Mesodermal cell (in vitro differentiated cells): ENCODE measurements at regions not wholly inside any gene's neighbourhood (a gene's known extent, or its start where the extent isn't known, plus 50 kb on each side); places are given as distances from the start of the nearest gene placed in this dataset.

Source experiments
- H3K27ac ChIP-seq: 2 replicates; pipeline ENCODE4 v1.7.0; 2013; ENCODE audit warnings: mild to moderate bottlenecking, low read depth, low read length, moderate library complexity; ENCODE audit not compliant: severe bottlenecking
- H3K36me3 ChIP-seq: 2 replicates; pipeline ENCODE4 v1.7.1; 2013; ENCODE audit warnings: mild to moderate bottlenecking, low read length, moderate library complexity; ENCODE audit not compliant: control insufficient read depth, insufficient read depth
- H3K4me1 ChIP-seq: one replicate; pipeline ENCODE4 v1.7.1; 2013; ENCODE audit warnings: mild to moderate bottlenecking, low read length; ENCODE audit not compliant: insufficient read depth, control insufficient read depth, poor library complexity, severe bottlenecking
- H3K4me3 ChIP-seq: 2 replicates; pipeline ENCODE4 v1.7.0; 2013; ENCODE audit warnings: low read length, control low read depth, mild to moderate bottlenecking; ENCODE audit not compliant: insufficient read depth, poor library complexity, severe bottlenecking; ENCODE audit errors: extremely low read depth
- H3K9me3 ChIP-seq: 2 replicates; pipeline ENCODE4 v1.7.1; 2013; ENCODE audit warnings: mild to moderate bottlenecking, low read length, moderate library complexity; ENCODE audit not compliant: control insufficient read depth
- WGBS, 2 experiments: methylation state at CpG; one replicate each; pipeline ENCODE4 v1.1.5; 2013; ENCODE audit warnings: missing lambda C conversion rate in 2 of 2; ENCODE audit not compliant: insufficient coverage in 2 of 2; 5-methylcytosine and 5-hydroxymethylcytosine counted together

DNA sequence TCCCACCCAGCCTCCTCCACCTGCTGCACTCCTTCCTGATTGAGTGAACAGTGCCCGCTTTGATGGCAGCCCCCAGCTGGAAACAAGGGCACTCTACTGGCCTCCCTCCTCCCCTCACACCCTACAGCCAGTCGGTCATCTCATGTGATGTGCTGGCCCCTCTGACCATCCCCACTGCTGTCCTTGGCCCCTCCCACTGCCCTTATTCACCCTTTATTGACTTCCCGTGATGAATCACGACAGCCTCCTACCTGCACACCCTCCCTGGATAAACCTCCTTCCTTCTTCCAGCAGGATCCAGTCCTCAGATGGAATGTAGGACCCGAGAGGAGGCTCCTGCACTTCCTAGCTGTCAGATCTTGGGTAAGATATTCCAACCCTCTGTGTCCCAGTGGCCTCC, 186.5 kb upstream of the SH3BP4 start:
- Histone ChIP-seq H3K27ac (no peak overlapping the region), H3K36me3 (no peaks in the 10 kb centered on the region), H3K4me3 (no peak overlapping the region), H3K9me3 (no peaks in the 10 kb centered on the region), H3K4me1 (peaks cover 4% of the 10 kb centered on the region)
- 72 to 87% methylated on average over 4 to 5 of the region's 5 CpGs for WGBS, 2 experiments

DNA sequence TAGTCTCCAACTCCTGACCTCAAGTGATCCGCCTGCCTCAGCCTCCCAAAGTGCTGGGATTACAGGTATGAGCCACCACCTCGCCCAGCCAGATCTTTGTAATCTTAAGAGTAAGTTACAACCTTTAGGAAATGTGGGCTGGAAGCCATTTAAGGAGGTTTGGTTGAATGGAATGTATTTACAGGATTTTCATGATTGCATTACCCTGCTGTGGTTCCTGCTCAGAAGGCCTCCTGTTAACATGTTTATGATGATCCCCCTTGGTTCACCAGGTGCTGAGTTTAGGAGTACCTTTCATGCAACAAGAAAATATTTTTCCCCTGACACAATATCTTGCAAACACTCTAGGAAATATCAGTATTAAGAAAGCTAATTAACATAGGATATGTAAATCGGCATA, 187.4 kb upstream of the SH3BP4 start:
- Histone ChIP-seq H3K4me1 (no peaks in the 10 kb centered on the region), H3K9me3 (no peaks in the 10 kb centered on the region), H3K36me3 (no peaks in the 10 kb centered on the region), H3K4me3 (no peak overlapping the region), H3K27ac (no peak overlapping the region)
- 100% methylated on average over 2 of the region's 3 CpGs; no CpG with 5 or more reads in 1 of the 2 experiments for WGBS, 2 experiments

DNA sequence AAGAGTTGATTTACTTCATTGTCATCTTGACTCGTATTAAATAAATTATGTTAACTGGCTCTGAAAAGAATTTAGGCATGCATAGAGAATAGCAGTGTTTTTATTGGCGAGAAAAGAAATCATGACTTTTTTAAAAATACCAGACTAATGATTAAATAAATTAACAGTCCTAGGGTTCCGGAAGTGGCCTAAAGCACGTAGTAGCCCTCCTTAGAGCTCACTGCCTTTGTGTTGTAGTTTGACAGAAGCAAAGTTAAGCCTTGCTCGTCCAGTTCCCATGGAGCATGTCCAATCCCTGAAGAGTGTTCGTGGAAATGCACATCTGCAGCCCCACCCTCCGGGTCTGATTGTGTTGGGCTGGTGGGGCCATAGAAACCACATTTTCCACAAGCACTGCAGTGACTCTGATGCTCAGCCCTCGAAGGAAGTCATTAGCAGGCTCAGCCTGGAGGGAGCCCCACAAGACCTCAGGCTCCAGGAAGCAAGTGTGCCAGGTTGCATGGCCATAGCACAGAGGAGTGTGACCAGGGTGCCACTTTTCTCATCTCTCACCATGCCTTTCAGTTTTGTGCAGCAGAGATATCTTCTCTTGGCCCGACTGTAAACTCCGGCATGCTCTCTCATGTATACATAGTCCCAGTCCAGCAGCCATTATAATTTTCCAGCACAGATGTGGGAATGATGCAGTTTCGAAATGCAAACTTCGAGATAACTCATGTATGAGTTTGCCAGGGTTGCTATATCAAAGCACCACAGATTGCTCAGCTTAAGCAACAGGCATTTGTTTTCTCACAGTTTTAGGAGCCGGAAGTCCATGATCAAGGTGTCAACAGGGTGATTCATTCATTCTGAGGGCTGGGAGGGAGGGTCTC, 188.6 kb upstream of the SH3BP4 start:
- 87 to 88% methylated on average over 9 to 11 of the region's 13 CpGs for WGBS, 2 experiments
- H3K27ac ChIP-seq = no peak overlapping the region
- no peak overlapping the region for H3K4me3 ChIP-seq
- no peaks in the 10 kb centered on the region for H3K36me3 ChIP-seq
- no peaks in the 10 kb centered on the region for H3K9me3 ChIP-seq
- H3K4me1 ChIP-seq = no peaks in the 10 kb centered on the region

DNA sequence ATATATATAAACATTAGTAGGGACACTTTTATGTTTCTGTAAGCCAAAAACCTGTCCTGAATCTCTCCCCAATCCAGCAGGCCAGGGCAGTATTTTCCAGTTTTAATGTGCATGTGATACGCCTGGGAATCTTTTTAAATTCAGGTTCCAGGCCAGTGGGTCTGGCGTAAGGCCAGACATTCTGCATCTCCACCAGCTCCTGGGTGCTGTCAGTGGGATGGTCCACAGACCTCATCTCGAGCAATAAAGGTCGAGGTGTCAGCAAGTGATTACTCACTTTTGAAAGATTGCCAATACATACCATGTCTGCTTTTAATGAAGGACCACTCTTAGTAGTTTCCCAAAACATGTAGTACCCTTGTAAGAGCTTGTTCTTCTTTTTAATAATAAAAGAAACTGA, 189.9 kb upstream of the SH3BP4 start:
- no peaks in the 10 kb centered on the region for H3K4me1 ChIP-seq
- no peaks in the 10 kb centered on the region for H3K9me3 ChIP-seq
- no peaks in the 10 kb centered on the region for H3K36me3 ChIP-seq
- no peak overlapping the region for H3K4me3 ChIP-seq
- 76 to 78% methylated on average over 4 of the region's 4 CpGs for WGBS, 2 experiments
- no peak overlapping the region for H3K27ac ChIP-seq

DNA sequence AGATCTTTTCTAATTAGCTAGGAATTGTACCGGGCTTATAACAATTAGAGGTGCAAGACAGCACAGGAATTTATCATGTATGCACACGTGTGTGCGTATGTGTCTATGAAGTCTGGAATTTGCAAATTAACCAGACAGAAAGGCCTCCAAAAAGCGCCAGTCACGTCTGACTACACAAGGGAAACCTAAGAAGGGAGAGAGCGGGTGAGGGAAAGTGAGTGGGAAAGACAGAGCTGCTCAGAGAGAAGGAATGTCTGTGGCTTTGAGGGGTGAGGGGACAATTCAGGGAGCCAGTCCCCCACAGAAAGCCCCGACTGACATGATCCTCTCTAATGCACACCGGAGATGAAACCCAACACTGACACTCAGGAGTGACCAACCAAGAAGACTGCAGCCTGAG, 197.7 kb upstream of the SH3BP4 start:
- WGBS, 2 experiments = 76% methylated on average over 6 of the region's 8 CpGs
- H3K9me3 ChIP-seq = no peaks in the 10 kb centered on the region
- H3K27ac ChIP-seq = no peak overlapping the region
- no peak overlapping the region for H3K4me3 ChIP-seq
- no peaks in the 10 kb centered on the region for H3K4me1 ChIP-seq
- H3K36me3 ChIP-seq = no peaks in the 10 kb centered on the region

DNA sequence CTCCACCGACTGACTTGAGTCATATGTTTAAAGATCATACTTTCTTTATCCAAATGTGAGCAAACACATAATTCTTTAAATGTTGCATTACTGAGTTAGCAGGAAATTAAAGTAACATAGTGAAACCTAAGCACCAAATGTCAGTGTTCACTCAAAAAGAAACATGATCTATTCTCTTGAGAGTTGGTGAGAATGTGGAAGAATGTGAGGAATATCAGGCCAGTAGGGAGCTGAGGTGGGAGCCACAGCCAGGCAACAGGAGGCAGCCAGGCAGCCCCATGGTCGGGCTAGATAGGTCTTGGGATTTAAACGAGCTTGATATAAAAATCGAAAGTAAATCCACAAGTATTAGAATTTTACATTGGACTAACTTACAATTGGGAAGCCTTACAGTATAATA, 198.1 kb upstream of the SH3BP4 start:
- no peaks in the 10 kb centered on the region for H3K9me3 ChIP-seq
- H3K4me3 ChIP-seq = no peak overlapping the region
- H3K4me1 ChIP-seq = no peaks in the 10 kb centered on the region
- WGBS, 2 experiments = no CpG with 5 or more reads among the region's 4 CpGs
- H3K27ac ChIP-seq = no peak overlapping the region
- no peaks in the 10 kb centered on the region for H3K36me3 ChIP-seq

DNA sequence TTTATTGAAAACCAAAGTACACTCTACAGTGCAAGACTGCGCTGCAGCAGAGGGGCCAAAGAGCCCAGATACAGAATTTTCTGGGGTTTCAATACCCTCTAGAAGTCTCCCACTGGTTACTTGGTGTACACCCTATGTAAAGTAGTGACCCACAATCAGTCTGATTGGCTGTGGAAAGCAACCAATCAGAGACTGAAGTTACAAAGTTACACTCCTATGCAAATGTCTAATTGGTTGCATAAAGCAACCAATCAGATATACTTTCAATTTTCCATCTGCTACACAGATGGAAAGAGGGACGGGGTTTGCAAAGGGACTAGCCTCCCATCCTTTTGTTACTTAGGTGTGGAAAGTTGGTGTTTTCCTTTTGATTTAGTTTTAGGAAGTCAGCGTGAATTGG, 198.9 kb upstream of the SH3BP4 start:
- Histone ChIP-seq H3K9me3 (no peaks in the 10 kb centered on the region), H3K36me3 (no peaks in the 10 kb centered on the region), H3K4me1 (no peaks in the 10 kb centered on the region), H3K4me3 (no peak overlapping the region), H3K27ac (no peak overlapping the region)
- 100% methylated on average over 1 to 2 of the region's 3 CpGs for WGBS, 2 experiments

DNA sequence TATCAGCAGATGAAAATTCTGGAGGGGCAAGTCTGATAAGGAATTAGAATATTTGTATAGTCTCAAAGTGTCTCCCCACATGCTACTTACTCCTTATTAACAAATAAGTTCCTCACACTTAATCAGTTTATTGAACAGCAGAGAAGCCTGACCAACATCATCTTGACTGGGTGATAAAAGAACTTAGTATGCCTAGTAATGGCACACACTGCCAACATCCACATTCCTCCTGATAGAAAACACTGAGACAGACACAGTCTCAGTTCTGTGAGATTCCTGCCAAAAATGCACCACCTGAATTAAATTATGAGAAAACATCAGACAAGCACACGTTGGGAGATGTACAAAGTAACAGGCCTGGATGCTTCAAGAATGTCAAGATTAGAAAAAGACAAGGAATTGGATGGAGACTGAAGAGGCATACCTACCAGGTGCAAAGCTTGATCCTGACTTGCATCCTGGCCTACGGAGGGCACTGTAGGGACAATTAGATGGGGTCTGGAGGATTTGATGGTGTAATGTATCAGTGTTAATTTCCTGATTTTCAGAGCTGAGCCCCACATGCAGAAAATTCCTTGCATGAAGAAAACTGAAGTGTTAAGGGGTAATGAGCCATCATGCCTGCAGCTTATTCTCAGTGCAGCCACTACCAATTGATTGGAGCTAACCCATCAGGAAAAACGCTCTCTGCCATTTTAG, 200.4 kb upstream of the SH3BP4 start:
- Histone ChIP-seq H3K27ac (no peak overlapping the region), H3K9me3 (no peaks in the 10 kb centered on the region), H3K4me1 (no peaks in the 10 kb centered on the region), H3K4me3 (no peak overlapping the region), H3K36me3 (no peaks in the 10 kb centered on the region)
- 69 to 81% methylated on average over 2 of the region's 3 CpGs for WGBS, 2 experiments

DNA sequence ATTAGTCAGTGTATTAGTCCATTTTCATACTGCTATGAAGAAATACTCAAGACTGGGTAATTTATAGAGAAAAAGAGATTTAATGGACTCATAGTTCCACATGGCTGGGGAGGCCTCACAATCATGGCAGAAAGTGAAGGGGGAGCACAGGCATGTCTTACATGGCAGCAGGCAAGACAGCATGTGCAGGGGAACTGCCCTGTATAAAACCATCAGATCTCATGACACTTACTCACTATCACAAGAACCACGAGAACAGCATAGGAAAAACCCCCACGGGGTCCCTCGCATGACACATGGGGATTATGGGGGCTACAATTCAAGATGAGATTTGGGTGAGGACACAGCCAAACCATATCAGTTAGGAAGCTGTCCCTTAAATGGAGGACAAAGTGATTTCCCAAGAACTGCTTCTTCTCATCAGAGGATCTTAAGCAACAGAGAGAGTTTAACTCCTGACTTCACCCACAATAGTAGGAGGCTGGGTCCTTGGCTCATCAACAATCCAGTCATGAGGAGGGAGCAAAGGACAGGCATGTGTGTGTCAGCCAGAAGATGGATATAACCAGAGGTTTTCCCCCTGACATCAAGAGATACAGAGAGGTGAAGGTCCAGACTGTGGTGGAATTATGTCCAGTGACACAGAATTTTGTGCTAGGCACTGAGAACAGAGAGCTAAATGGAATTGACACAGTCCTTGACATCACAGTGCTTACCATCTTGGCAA, 203.8 kb upstream of the SH3BP4 start:
- Histone ChIP-seq H3K4me1 (no peaks in the 10 kb centered on the region), H3K4me3 (no peak overlapping the region), H3K27ac (no peak overlapping the region), H3K9me3 (no peaks in the 10 kb centered on the region), H3K36me3 (no peaks in the 10 kb centered on the region)
- WGBS, 2 experiments = 83 to 92% methylated on average over 1 to 2 of the region's 3 CpGs

DNA sequence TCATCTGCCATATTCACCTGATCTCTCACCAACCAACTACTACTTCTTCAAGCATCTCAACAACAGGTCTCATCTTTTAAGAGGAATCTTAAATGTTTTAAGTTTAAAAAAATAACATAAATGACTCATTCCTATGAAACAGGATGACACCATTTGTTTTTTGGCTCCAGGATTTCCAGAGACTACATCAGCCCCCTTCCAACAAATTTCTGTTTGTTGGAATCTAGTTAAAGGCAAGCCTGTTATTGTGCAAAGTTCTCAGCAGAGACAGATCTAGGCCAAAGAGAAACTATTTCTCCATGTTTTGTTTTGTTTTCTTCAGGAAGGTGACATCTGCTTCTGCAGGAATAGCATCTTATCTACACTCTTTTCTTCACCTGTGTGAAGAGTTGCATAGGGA, 204.8 kb upstream of the SH3BP4 start:
- Histone ChIP-seq H3K9me3 (peaks cover 1% of the 10 kb centered on the region), H3K36me3 (no peaks in the 10 kb centered on the region), H3K4me1 (no peaks in the 10 kb centered on the region), H3K27ac (no peak overlapping the region), H3K4me3 (no peak overlapping the region)
